Endothelial cell of umbilical vein (primary cell): ENCODE measurements at regions not wholly inside any gene's neighbourhood (a gene's known extent, or its start where the extent isn't known, plus 50 kb on each side); places are given as distances from the start of the nearest gene placed in this dataset.

Experiments used
- CTCF ChIP-seq, 2 donors: IDR thresholded peaks; 1 replicate in 1 of 2; 2 replicates in 1 of 2; pipeline ENCODE4 v1.5.1; 2011; ENCODE audit warnings: low read length in 2 of 2, mild to moderate bottlenecking in 2 of 2, moderate library complexity in 2 of 2, control low read depth in 1 of 2, inconsistent platforms in 1 of 2, low read depth in 1 of 2; ENCODE audit not compliant: insufficient read depth in 1 of 2; ENCODE audit errors: extremely low read depth in 1 of 2
- EZH2 ChIP-seq: IDR thresholded peaks from 2 replicates; pipeline ENCODE4 v1.6.1; 2012; ENCODE audit warnings: borderline replicate concordance, low read depth, mild to moderate bottlenecking, moderate library complexity, low read length, inconsistent platforms; ENCODE audit not compliant: severe bottlenecking
- GATA2 ChIP-seq: IDR thresholded peaks from 2 replicates; pipeline ENCODE4 v1.7.0; 2011; ENCODE audit warnings: low read depth, mild to moderate bottlenecking, moderate library complexity, mixed read lengths, low read length; ENCODE audit not compliant: insufficient read length, insufficient read depth
- JUN ChIP-seq: IDR thresholded peaks from 2 replicates; pipeline ENCODE4 v1.6.1; 2011; ENCODE audit warnings: borderline replicate concordance, low read depth; ENCODE audit not compliant: insufficient read length, insufficient read depth
- MAX ChIP-seq: IDR thresholded peaks from 2 replicates; pipeline ENCODE4 v1.6.1; 2011; ENCODE audit not compliant: insufficient read depth, insufficient read length
- MYC ChIP-seq: IDR thresholded peaks from one replicate; pipeline ENCODE4 v1.6.1; 2011; ENCODE audit warnings: mild to moderate bottlenecking, low read depth, low read length
- POLR2A ChIP-seq: IDR thresholded peaks from 2 replicates; pipeline ENCODE4 v1.6.1; 2012; ENCODE audit warnings: low read depth, mild to moderate bottlenecking, control low read depth, low read length
- POLR2AphosphoS5 ChIP-seq: IDR thresholded peaks from 2 replicates; pipeline ENCODE4 v1.6.1; 2012; ENCODE audit warnings: low read depth, mild to moderate bottlenecking, control low read depth, low read length, moderate library complexity; ENCODE audit not compliant: insufficient read depth

- no peak for TF ChIP-seq CTCF (IDR thresholded peaks at IDR 0.05; ENCODE audit: extremely low read depth in 1 of 2, insufficient read depth in 1 of 2, low read depth in 1 of 2, low read length in 2 of 2)
- no peak for TF ChIP-seq POLR2A
- no peak for TF ChIP-seq GATA2
- no peak for TF ChIP-seq POLR2AphosphoS5
- TF ChIP-seq MAX = no peak
- no peak for TF ChIP-seq EZH2
- no peak for TF ChIP-seq JUN
- no peak for TF ChIP-seq MYC
Observed at GRCh38 chr2:204086167-204086566, 149.6 kb downstream of the ICOS start.
